ENCODE measurements at regions not wholly inside any gene's neighbourhood (a gene's known extent, or its start where the extent isn't known, plus 50 kb on each side); places are given as distances from the start of the nearest gene placed in this dataset.

DNA sequence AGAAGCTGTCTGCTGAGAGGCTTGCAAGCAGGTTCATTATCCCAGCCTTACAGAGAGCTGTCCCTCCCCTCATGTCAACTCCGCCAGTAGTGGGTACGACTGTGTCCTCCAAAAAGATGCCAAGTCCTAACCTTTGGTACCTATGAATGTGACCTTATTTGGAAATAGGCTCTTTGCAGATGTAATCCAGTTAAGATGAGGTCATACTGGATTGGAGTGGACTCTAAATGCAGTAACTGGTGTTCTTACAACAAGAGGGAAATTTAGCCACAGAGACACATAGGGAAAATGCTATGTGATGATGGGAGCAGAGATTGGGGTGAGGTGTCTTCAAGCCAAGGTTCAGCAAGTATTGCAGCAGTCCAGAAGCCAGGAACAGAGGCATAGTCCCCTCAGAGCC is 90.8 kb upstream of the FOXP4 start:
- TF ChIP-seq, protein P1, sequence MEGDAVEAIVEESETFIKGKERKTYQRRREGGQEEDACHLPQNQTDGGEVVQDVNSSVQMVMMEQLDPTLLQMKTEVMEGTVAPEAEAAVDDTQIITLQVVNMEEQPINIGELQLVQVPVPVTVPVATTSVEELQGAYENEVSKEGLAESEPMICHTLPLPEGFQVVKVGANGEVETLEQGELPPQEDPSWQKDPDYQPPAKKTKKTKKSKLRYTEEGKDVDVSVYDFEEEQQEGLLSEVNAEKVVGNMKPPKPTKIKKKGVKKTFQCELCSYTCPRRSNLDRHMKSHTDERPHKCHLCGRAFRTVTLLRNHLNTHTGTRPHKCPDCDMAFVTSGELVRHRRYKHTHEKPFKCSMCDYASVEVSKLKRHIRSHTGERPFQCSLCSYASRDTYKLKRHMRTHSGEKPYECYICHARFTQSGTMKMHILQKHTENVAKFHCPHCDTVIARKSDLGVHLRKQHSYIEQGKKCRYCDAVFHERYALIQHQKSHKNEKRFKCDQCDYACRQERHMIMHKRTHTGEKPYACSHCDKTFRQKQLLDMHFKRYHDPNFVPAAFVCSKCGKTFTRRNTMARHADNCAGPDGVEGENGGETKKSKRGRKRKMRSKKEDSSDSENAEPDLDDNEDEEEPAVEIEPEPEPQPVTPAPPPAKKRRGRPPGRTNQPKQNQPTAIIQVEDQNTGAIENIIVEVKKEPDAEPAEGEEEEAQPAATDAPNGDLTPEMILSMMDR (conservative IDR thresholded peaks at IDR 0.05; ENCODE audit: low read depth, low read length): no peak
- no peak for TF ChIP-seq RCOR1 (IDR thresholded peaks at IDR 0.05; ENCODE audit: insufficient replicate concordance, low read length)
- TF ChIP-seq POLR2A (IDR thresholded peaks at IDR 0.05; ENCODE audit: low read depth, low read length): no peak
- TF ChIP-seq RAD21 (IDR thresholded peaks at IDR 0.05; ENCODE audit: low read length): no peak
- no peak for TF ChIP-seq CEBPB (IDR thresholded peaks at IDR 0.05; ENCODE audit: low read depth, low read length)

Measured in IMR-90 (cell line).